Activated CD8-positive, alpha-beta memory T cell treated with anti-CD3 and anti-CD28 coated beads, Interleukin-2, amount 10 ng/mL, durations not matched to agents 7 days and 5 days (primary cell): ENCODE measurements at regions not wholly inside any gene's neighbourhood (a gene's known extent, or its start where the extent isn't known, plus 50 kb on each side); places are given as distances from the start of the nearest gene placed in this dataset.

ENCODE experiments used
- ATAC-seq: fragments of 150-1000 bp; cut with Tn5 transposase; one replicate; pipeline ENCODE4 v1.10.0; 2021; ENCODE audit warnings: moderate library complexity
- CTCF ChIA-PET: fragments of 350-600 bp; sonication (Branson Sonifier 250); formaldehyde crosslinking; loops from one replicate; lab custom pipeline; 2021; ENCODE audit warnings: antibody characterized with exemption; lab: Charles Lee
- DNase-seq: peaks from one replicate; pipeline ENCODE4 v3.0.0-alpha.2; 2020
- H3K27ac Mint-ChIP-seq: one replicate; pipeline ENCODE4 v1.8.0; 2021; ENCODE audit warnings: mild to moderate bottlenecking, mixed read lengths
- H3K27me3 Mint-ChIP-seq: one replicate; pipeline ENCODE4 v1.8.0; 2021; ENCODE audit warnings: mixed read lengths
- H3K36me3 Mint-ChIP-seq: one replicate; pipeline ENCODE4 v1.8.0; 2021; ENCODE audit warnings: mild to moderate bottlenecking, mixed read lengths
- H3K4me1 Mint-ChIP-seq: one replicate; pipeline ENCODE4 v1.8.0; 2021; ENCODE audit warnings: mixed read lengths
- H3K4me3 Mint-ChIP-seq: one replicate; pipeline ENCODE4 v1.8.0; 2021; ENCODE audit warnings: mild to moderate bottlenecking, moderate library complexity, mixed read lengths
- H3K9me3 Mint-ChIP-seq: one replicate; pipeline ENCODE4 v1.8.0; 2022; ENCODE audit warnings: low read depth, mixed read lengths

GRCh38 chr11:115871161-115871760, 367.0 kb upstream of the CADM1 start:
- Mint-ChIP-seq H3K27ac (no peak overlapping the region), H3K36me3 (no peaks in the 10 kb centered on the region), H3K27me3 (no peaks in the 10 kb centered on the region), H3K9me3 (no peaks in the 10 kb centered on the region), H3K4me3 (no peak overlapping the region), H3K4me1 (peaks cover 7% of the 10 kb centered on the region)
- DNase-seq, result no peak
- ATAC-seq, result no peak
- CTCF ChIA-PET, result no interaction called here

DNA sequence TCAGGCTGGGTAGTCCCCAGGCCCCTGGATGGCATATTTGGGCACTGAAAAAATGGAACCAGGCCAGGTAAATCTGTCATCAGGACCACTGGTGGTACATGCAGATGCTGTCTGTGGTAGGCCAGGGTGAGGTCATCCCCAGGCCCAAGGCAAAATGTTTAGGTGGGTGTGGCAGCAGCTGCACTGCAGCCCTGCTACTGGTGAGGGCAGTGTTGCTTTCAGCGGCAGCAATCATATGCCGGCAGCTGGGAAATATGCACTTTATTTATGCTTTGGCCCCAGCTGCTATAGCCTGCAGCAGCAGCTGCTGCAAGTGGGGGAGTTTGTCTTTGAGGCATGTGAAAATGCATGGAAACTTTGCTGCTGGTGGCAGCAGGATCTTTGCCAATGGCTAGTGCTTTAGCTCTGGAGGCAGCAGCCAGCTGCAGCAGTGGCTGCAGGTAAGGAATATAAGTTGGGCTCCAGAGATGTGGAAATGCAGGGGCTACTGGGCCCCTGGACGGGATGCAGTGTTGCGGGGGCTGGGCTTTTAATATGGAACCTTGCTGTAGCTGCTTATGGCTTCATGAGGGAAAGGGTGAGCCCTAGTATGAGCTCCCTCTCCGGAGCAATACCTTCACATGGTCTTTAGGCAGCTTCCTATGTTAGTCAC, 365.7 kb upstream of the CADM1 start:
- ATAC-seq (peak; percentile 49), DNase-seq (no peak)
- no peak overlapping the region for H3K27ac Mint-ChIP-seq
- no peaks in the 10 kb centered on the region for H3K27me3 Mint-ChIP-seq
- peaks cover 7% of the 10 kb centered on the region for H3K4me1 Mint-ChIP-seq
- H3K9me3 Mint-ChIP-seq, result no peaks in the 10 kb centered on the region
- CTCF ChIA-PET, result no interaction called here
- H3K4me3 Mint-ChIP-seq, result no peak overlapping the region
- H3K36me3 Mint-ChIP-seq, result no peaks in the 10 kb centered on the region

GRCh38 chr11:115869131-115869530, 364.9 kb upstream of the CADM1 start:
- Mint-ChIP-seq H3K27ac (peak overlapping the region; percentile 26), H3K36me3 (no peaks in the 10 kb centered on the region), H3K9me3 (no peaks in the 10 kb centered on the region), H3K27me3 (no peaks in the 10 kb centered on the region), H3K4me3 (no peak overlapping the region), H3K4me1 (peaks cover 5% of the 10 kb centered on the region)
- CTCF ChIA-PET, result no interaction called here
- ATAC-seq, result no peak
- no peak for DNase-seq

DNA sequence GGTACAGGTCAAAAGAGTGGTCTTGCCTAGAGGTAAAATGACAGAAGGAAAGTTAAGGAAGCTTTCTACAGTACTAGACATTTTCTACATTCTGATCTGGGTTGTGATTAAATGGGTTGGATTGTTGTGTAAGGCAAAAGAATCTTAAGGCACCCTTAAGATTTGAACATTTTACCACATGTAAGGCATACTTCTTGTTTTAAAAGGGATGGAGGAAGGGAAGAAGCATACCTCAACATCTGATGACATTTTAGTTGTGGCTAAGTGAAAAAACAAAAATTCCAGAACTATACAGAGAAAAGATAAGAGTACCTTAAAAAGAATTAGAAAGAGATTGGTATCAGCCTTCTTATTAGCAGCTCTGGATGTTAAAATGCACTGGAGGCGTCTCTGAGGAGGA, 356.0 kb upstream of the CADM1 start:
- H3K4me1 Mint-ChIP-seq, result no peaks in the 10 kb centered on the region
- H3K27me3 Mint-ChIP-seq, result no peaks in the 10 kb centered on the region
- no peak overlapping the region for H3K4me3 Mint-ChIP-seq
- H3K36me3 Mint-ChIP-seq, result no peaks in the 10 kb centered on the region
- DNase-seq, result no peak
- ATAC-seq, result no peak
- CTCF ChIA-PET, result no interaction called here
- peaks cover 6% of the 10 kb centered on the region for H3K9me3 Mint-ChIP-seq
- no peak overlapping the region for H3K27ac Mint-ChIP-seq

- CTCF ChIA-PET, result no interaction called here
- no peaks in the 10 kb centered on the region for H3K36me3 Mint-ChIP-seq
- peaks cover 3% of the 10 kb centered on the region for H3K9me3 Mint-ChIP-seq
- no peak for ATAC-seq
- no peak overlapping the region for H3K4me3 Mint-ChIP-seq
- no peak for DNase-seq
- no peak overlapping the region for H3K27ac Mint-ChIP-seq
- H3K27me3 Mint-ChIP-seq, result no peaks in the 10 kb centered on the region
- H3K4me1 Mint-ChIP-seq, result no peaks in the 10 kb centered on the region
Observed at GRCh38 chr11:115848611-115849010, 344.4 kb upstream of the CADM1 start.

DNA sequence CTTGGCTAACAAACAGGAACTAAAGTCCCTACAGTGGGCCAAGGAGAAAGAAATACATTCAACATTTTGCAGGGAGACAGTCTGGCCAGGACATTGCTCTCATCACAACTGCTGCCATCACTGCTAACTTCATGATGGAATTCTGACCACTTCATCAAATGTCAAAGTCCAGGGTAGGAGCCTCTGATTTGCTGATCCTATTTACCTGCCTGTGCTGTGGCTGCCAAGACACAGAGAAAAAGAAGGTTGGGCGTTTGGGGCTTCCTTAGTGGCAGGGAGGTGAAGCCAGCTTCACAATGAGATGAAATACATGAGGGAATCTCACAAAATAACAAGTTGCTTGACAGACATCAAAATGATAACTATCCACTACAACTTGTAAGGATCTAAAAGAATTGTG, 343.9 kb upstream of the CADM1 start:
- Mint-ChIP-seq H3K27ac (no peak overlapping the region), H3K4me1 (no peaks in the 10 kb centered on the region), H3K27me3 (no peaks in the 10 kb centered on the region), H3K9me3 (no peaks in the 10 kb centered on the region), H3K36me3 (no peaks in the 10 kb centered on the region), H3K4me3 (no peak overlapping the region)
- no peak for ATAC-seq
- no peak for DNase-seq
- CTCF ChIA-PET, result no interaction called here

DNA sequence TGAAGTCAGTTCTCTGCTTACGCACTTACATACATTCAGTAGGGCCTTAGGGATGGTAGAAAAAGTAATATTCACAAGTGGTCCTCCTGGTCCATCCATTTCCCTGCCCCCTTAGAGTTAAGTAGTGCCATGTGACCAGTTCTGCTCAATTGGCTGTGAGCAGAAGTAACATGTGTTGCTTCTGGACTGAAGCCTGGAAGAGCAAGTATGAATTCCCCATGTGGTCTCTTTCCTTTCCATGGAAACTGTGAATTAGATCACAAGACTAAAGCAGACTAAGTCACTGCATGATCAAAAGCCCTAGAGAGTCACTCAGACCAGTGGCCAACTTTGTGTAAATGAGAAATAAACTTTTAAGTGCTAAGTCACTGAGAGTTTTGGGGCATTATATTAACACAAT, 341.7 kb upstream of the CADM1 start:
- no peaks in the 10 kb centered on the region for H3K4me1 Mint-ChIP-seq
- no peaks in the 10 kb centered on the region for H3K36me3 Mint-ChIP-seq
- CTCF ChIA-PET, result no interaction called here
- H3K27me3 Mint-ChIP-seq, result no peaks in the 10 kb centered on the region
- H3K9me3 Mint-ChIP-seq, result no peaks in the 10 kb centered on the region
- ATAC-seq, result no peak
- no peak for DNase-seq
- no peak overlapping the region for H3K27ac Mint-ChIP-seq
- H3K4me3 Mint-ChIP-seq, result no peak overlapping the region

DNA sequence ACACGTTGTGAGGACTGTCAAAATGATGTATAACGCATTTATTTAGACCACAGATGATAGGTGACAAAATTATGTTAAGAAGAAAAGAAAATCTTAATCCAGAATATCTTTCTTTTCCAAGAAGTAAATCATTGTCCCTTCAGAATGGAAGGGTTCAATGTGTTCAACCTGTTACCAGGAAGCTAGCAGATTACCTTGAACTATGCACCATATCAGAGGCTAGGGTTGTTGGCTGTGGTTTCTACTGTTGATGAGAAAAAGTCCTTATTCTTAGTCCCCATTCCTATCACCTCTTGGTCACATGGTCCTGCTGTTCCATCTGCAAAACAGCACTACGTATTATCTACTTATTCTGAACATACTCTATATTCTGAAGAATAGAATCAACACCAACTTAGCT, 339.5 kb upstream of the CADM1 start:
- no peaks in the 10 kb centered on the region for H3K4me1 Mint-ChIP-seq
- H3K36me3 Mint-ChIP-seq, result no peaks in the 10 kb centered on the region
- H3K27me3 Mint-ChIP-seq, result no peaks in the 10 kb centered on the region
- no peak for DNase-seq
- ATAC-seq, result no peak
- no peaks in the 10 kb centered on the region for H3K9me3 Mint-ChIP-seq
- no peak overlapping the region for H3K4me3 Mint-ChIP-seq
- CTCF ChIA-PET, result no interaction called here
- H3K27ac Mint-ChIP-seq, result no peak overlapping the region

GRCh38 chr11:115843111-115843510, 338.9 kb upstream of the CADM1 start:
- DNase-seq, result no peak
- H3K27ac Mint-ChIP-seq, result no peak overlapping the region
- ATAC-seq, result no peak
- no peaks in the 10 kb centered on the region for H3K4me1 Mint-ChIP-seq
- no peaks in the 10 kb centered on the region for H3K27me3 Mint-ChIP-seq
- no peaks in the 10 kb centered on the region for H3K36me3 Mint-ChIP-seq
- H3K9me3 Mint-ChIP-seq, result peaks cover 2% of the 10 kb centered on the region
- no peak overlapping the region for H3K4me3 Mint-ChIP-seq
- CTCF ChIA-PET, result no interaction called here

DNA sequence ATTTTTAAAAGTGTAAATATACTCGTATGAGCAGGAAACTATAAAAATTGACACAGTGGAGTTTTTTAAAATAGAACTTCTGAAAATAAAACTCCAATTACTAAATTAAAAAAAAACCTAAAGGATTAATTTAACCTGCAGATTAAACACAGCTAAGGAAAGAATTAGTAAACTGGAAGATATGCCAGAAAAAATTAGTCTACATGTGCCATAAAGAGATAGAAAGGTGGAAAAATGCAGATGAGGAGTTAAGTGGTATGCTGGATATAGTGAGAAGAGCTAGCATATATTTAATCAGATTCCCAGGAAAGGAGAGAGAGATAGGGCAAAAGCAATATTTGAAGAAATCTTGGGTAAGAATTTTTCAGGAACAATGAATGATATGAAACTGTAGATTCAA, 315.8 kb upstream of the CADM1 start:
- no peaks in the 10 kb centered on the region for H3K4me1 Mint-ChIP-seq
- no peak overlapping the region for H3K27ac Mint-ChIP-seq
- no peaks in the 10 kb centered on the region for H3K36me3 Mint-ChIP-seq
- ATAC-seq, result no peak
- CTCF ChIA-PET, result no interaction called here
- no peak for DNase-seq
- no peak overlapping the region for H3K4me3 Mint-ChIP-seq
- no peaks in the 10 kb centered on the region for H3K9me3 Mint-ChIP-seq
- no peaks in the 10 kb centered on the region for H3K27me3 Mint-ChIP-seq

GRCh38 chr11:115819014-115819413, 314.8 kb upstream of the CADM1 start:
- Mint-ChIP-seq H3K27me3 (no peaks in the 10 kb centered on the region), H3K27ac (no peak overlapping the region)
- ATAC-seq, result no peak

DNA sequence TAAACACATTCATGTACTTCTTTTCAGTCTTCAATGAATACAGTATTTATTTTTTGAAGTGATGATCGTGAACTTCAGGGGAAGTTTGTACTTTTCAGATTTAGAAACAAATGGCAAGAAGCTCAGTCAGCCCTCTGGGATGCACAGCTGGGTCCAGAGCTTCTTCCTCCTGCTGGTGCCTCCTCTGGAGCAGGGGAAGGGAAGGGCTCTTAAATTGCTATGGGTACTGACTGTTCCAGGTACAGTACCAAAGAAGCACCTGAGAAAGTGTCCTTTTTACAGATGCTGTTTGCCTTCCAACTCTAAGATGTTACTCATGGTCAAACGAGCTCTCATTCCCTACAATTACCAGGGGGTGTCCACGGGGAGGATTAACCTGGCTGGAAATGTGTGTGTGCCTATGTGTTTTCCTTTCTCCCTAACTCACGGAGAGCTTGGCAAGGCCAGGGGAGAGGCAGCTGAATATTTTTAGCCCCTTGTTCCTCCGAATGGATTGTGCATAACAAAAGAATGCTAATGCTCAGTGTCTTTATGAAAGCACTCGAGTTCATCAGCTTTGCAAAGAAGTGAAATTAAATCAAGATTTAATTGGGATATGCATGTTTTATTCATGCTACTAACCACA, 313.7 kb upstream of the CADM1 start:
- Mint-ChIP-seq H3K4me3 (no peak overlapping the region), H3K27ac (no peak overlapping the region), H3K9me3 (no peaks in the 10 kb centered on the region), H3K27me3 (no peaks in the 10 kb centered on the region), H3K4me1 (no peaks in the 10 kb centered on the region), H3K36me3 (no peaks in the 10 kb centered on the region)
- DNase-seq, result no peak
- CTCF ChIA-PET, result no interaction called here
- no peak for ATAC-seq

More at GRCh38 chr11:115819014-115819413, 314.8 kb upstream of the CADM1 start:
- no peak for DNase-seq
- Mint-ChIP-seq H3K9me3 (no peaks in the 10 kb centered on the region), H3K4me1 (no peaks in the 10 kb centered on the region), H3K36me3 (no peaks in the 10 kb centered on the region), H3K4me3 (no peak overlapping the region)
- CTCF ChIA-PET, result no interaction called here

- CTCF ChIA-PET, result no interaction called here
- Mint-ChIP-seq H3K27me3 (no peaks in the 10 kb centered on the region), H3K4me1 (no peaks in the 10 kb centered on the region)
Observed at GRCh38 chr11:115808351-115808940, 304.2 kb upstream of the CADM1 start.

DNA sequence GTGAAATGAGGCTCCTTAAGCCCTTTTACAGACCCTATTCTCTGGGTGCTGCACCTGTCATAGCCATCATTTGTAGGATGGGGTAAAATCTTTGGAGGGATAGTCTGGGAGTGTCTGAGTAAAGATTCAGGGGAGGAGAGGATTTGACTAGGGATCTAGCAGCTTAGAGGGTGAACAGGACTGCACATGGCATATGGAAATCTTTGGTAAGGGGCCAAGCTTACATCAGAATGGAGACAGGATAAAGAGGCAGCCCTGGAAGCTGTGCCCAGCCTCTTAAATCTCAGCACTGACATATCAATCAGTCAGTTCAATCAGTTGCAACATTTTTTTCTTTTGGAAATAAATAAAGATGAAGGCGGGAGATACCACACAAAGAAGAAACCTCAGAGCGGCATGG, 301.8 kb upstream of the CADM1 start:
- Mint-ChIP-seq H3K4me3 (no peak overlapping the region), H3K27ac (no peak overlapping the region), H3K36me3 (peaks cover 1% of the 10 kb centered on the region), H3K9me3 (peaks cover 12% of the 10 kb centered on the region), H3K4me1 (no peaks in the 10 kb centered on the region), H3K27me3 (no peaks in the 10 kb centered on the region)
- no peak for DNase-seq
- no peak for ATAC-seq
- CTCF ChIA-PET, result no interaction called here

More at GRCh38 chr11:115808351-115808940, 304.2 kb upstream of the CADM1 start:
- no peak overlapping the region for H3K27ac Mint-ChIP-seq
- ATAC-seq (no peak), DNase-seq (no peak)
- peaks cover 1% of the 10 kb centered on the region for H3K36me3 Mint-ChIP-seq
- H3K4me3 Mint-ChIP-seq, result no peak overlapping the region
- H3K9me3 Mint-ChIP-seq, result peaks cover 12% of the 10 kb centered on the region
